Neural progenitor cell (in vitro differentiated cells): ENCODE measurements at regions not wholly inside any gene's neighbourhood (a gene's known extent, or its start where the extent isn't known, plus 50 kb on each side); places are given as distances from the start of the nearest gene placed in this dataset.

Experiments used
- DNase-seq: peaks from one replicate; pipeline ENCODE4 v3.0.0-alpha.2; 2016; ENCODE audit warnings: low spot score
- H2AFZ ChIP-seq: fragments of 200-600 bp; sonication (generic); replicated peaks from 2 replicates; pipeline ENCODE4 v1.6.1; 2016; ENCODE audit warnings: antibody characterized with exemption
- H3F3A ChIP-seq: fragments of 200-600 bp; sonication (generic); 2 replicates; pipeline ENCODE4 v1.6.1; 2016; ENCODE audit warnings: antibody characterized with exemption, low read depth
- H3K27ac ChIP-seq: fragments of 200-600 bp; sonication (generic); 2 replicates; pipeline ENCODE4 v1.5.1; 2016; ENCODE audit warnings: mild to moderate bottlenecking
- H3K27me3 ChIP-seq: fragments of 200-600 bp; sonication (generic); 2 replicates; pipeline ENCODE4 v1.6.1; 2016; ENCODE audit warnings: mild to moderate bottlenecking, moderate library complexity
- H3K36me3 ChIP-seq: fragments of 200-600 bp; sonication (generic); 2 replicates; pipeline ENCODE4 v1.5.1; 2016
- H3K4me1 ChIP-seq: fragments of 200-600 bp; sonication (generic); 2 replicates; pipeline ENCODE4 v1.6.1; 2016; ENCODE audit warnings: mixed run types
- H3K4me2 ChIP-seq: fragments of 200-600 bp; sonication (generic); 2 replicates; pipeline ENCODE4 v1.6.1; 2016
- H3K4me3 ChIP-seq: fragments of 200-600 bp; sonication (generic); 2 replicates; pipeline ENCODE4 v1.5.1; 2016
- H3K79me2 ChIP-seq: fragments of 200-600 bp; sonication (generic); 2 replicates; pipeline ENCODE4 v1.6.1; 2016; ENCODE audit warnings: low read depth
- H3K9ac ChIP-seq: fragments of 200-600 bp; sonication (generic); 2 replicates; pipeline ENCODE4 v1.6.1; 2016
- H3K9me3 ChIP-seq: fragments of 200-600 bp; sonication (generic); 2 replicates; pipeline ENCODE4 v1.5.1; 2016; ENCODE audit warnings: low read depth
- H4K20me1 ChIP-seq: fragments of 200-600 bp; sonication (generic); 2 replicates; pipeline ENCODE4 v1.6.1; 2016; ENCODE audit warnings: low read depth
- H3K27ac Mint-ChIP-seq: 3 replicates; pipeline ENCODE4 v1.8.0; 2021; ENCODE audit warnings: mixed read lengths
- H3K27me3 Mint-ChIP-seq: 2 replicates; pipeline ENCODE4 v1.8.0; 2022; ENCODE audit warnings: low read depth, mild to moderate bottlenecking, inconsistent platforms, moderate library complexity, mixed read lengths; ENCODE audit not compliant: insufficient read depth
- H3K36me3 Mint-ChIP-seq: 3 replicates; pipeline ENCODE4 v1.8.0; 2021; ENCODE audit warnings: mixed read lengths
- H3K4me1 Mint-ChIP-seq: 3 replicates; pipeline ENCODE4 v1.8.0; 2021; ENCODE audit warnings: mixed read lengths
- H3K4me3 Mint-ChIP-seq: 3 replicates; pipeline ENCODE4 v1.8.0; 2021; ENCODE audit warnings: mild to moderate bottlenecking, moderate library complexity, mixed read lengths
- H3K9me3 Mint-ChIP-seq: 3 replicates; pipeline ENCODE4 v1.8.0; 2020; ENCODE audit warnings: mixed read lengths
- CTCF ChIP-seq: fragments of 200-600 bp; sonication (generic); IDR thresholded peaks from 2 replicates; pipeline ENCODE4 v1.5.1; 2017; ENCODE audit warnings: antibody characterized with exemption, mild to moderate bottlenecking
- EZH2 ChIP-seq: fragments of 200-600 bp; sonication (generic); IDR thresholded peaks from 2 replicates; pipeline ENCODE4 v1.6.1; 2017; ENCODE audit warnings: antibody characterized with exemption, mild to moderate bottlenecking, moderate library complexity
- EZH2phosphoT487 ChIP-seq: fragments of 200-600 bp; sonication (generic); IDR thresholded peaks from 2 replicates; pipeline ENCODE4 v1.6.1; 2017; ENCODE audit warnings: antibody characterized with exemption

- no peaks in the 10 kb centered on the region for H3F3A ChIP-seq
- Mint-ChIP-seq H3K27me3 (no peaks in the 10 kb centered on the region), H3K36me3 (no peaks in the 10 kb centered on the region), H3K9me3 (no peaks in the 10 kb centered on the region), H3K4me1 (peaks cover 23% of the 10 kb centered on the region), H3K27ac (no peak overlapping the region), H3K4me3 (no peak overlapping the region)
- no peak overlapping the region for H3K4me3 ChIP-seq
- no peaks in the 10 kb centered on the region for H3K9me3 ChIP-seq
- H3K27me3 ChIP-seq: no peaks in the 10 kb centered on the region
- no peaks in the 10 kb centered on the region for H4K20me1 ChIP-seq
- DNase-seq: no peak
- H3K4me2 ChIP-seq: no peak overlapping the region
- H3K4me1 ChIP-seq: peaks cover 6% of the 10 kb centered on the region
- H3K36me3 ChIP-seq: no peaks in the 10 kb centered on the region
- no peak overlapping the region for H3K9ac ChIP-seq
- H3K79me2 ChIP-seq: no peaks in the 10 kb centered on the region
- no peak overlapping the region for H3K27ac ChIP-seq
- TF ChIP-seq CTCF (no peak), EZH2 (no peak), EZH2phosphoT487 (no peak)
- no peak overlapping the region for H2AFZ ChIP-seq
Measured at GRCh38 chr4:19992471-19993093, 259.1 kb upstream of the SLIT2 start.

GRCh38 chr4:19987746-19988145, 264.0 kb upstream of the SLIT2 start:
- no peak for DNase-seq
- peaks cover 6% of the 10 kb centered on the region for H3K4me1 ChIP-seq
- Mint-ChIP-seq H3K4me3 (no peak overlapping the region), H3K9me3 (peaks cover 2% of the 10 kb centered on the region), H3K27ac (no peak overlapping the region), H3K4me1 (peaks cover 23% of the 10 kb centered on the region), H3K27me3 (no peaks in the 10 kb centered on the region), H3K36me3 (no peaks in the 10 kb centered on the region)
- H4K20me1 ChIP-seq: no peaks in the 10 kb centered on the region
- no peaks in the 10 kb centered on the region for H3K27me3 ChIP-seq
- no peaks in the 10 kb centered on the region for H3K36me3 ChIP-seq
- H2AFZ ChIP-seq: no peak overlapping the region
- no peak overlapping the region for H3K4me3 ChIP-seq
- H3K9me3 ChIP-seq: no peaks in the 10 kb centered on the region
- no peak overlapping the region for H3K4me2 ChIP-seq
- TF ChIP-seq EZH2phosphoT487 (no peak), CTCF (no peak), EZH2 (no peak)
- no peaks in the 10 kb centered on the region for H3K79me2 ChIP-seq
- H3F3A ChIP-seq: no peaks in the 10 kb centered on the region
- H3K27ac ChIP-seq: no peak overlapping the region
- no peak overlapping the region for H3K9ac ChIP-seq

GRCh38 chr4:19983072-19983471, 268.6 kb upstream of the SLIT2 start:
- no peaks in the 10 kb centered on the region for H3K36me3 ChIP-seq
- H3K4me2 ChIP-seq: no peak overlapping the region
- Mint-ChIP-seq H3K27ac (no peak overlapping the region), H3K4me3 (no peak overlapping the region), H3K36me3 (no peaks in the 10 kb centered on the region), H3K4me1 (peaks cover 4% of the 10 kb centered on the region), H3K9me3 (peaks cover 2% of the 10 kb centered on the region), H3K27me3 (no peaks in the 10 kb centered on the region)
- DNase-seq: no peak
- H3K9me3 ChIP-seq: no peaks in the 10 kb centered on the region
- H4K20me1 ChIP-seq: no peaks in the 10 kb centered on the region
- TF ChIP-seq EZH2 (no peak), CTCF (no peak), EZH2phosphoT487 (no peak)
- H3F3A ChIP-seq: no peaks in the 10 kb centered on the region
- H3K27ac ChIP-seq: no peak overlapping the region
- no peak overlapping the region for H3K4me3 ChIP-seq
- no peaks in the 10 kb centered on the region for H3K4me1 ChIP-seq
- no peak overlapping the region for H3K9ac ChIP-seq
- H3K79me2 ChIP-seq: no peaks in the 10 kb centered on the region
- H2AFZ ChIP-seq: no peak overlapping the region
- H3K27me3 ChIP-seq: no peaks in the 10 kb centered on the region
